EL (cell line): ENCODE measurements at regions not wholly inside any gene's neighbourhood (a gene's known extent, or its start where the extent isn't known, plus 50 kb on each side); places are given as distances from the start of the nearest gene placed in this dataset.
A peak's percentile ranks its signal among the peaks of the same experiment; 100 is the strongest.
"Not testable (repeated sequence)": the region's sequence is repeated elsewhere in the genome, so short reads cannot be mapped to it uniquely, and the experiment has no call there.

Source experiments
- DNase-seq: peaks from one replicate; pipeline ENCODE4 v3.0.0-alpha.2; 2016

DNA sequence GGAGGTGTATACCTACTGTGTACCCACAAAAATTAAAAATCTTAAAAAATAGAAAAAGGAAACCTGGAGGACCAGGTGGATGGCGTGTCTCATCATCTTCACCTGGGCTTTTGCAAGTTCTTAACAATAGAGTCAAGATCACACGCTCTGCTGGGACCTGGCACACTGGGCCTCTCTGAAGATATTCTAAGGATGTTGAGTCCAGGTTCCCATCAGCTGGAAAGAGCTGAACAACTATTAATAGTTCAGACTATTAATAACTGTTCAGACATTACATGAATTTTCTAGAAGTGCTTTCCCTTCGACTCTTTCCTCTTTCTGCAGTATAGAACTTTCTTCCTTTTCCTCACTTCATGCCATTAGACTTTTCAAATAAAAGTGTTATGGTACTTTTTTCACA, 320.2 kb upstream of the IL12A start:
- DNase-seq, result no peak

DNA sequence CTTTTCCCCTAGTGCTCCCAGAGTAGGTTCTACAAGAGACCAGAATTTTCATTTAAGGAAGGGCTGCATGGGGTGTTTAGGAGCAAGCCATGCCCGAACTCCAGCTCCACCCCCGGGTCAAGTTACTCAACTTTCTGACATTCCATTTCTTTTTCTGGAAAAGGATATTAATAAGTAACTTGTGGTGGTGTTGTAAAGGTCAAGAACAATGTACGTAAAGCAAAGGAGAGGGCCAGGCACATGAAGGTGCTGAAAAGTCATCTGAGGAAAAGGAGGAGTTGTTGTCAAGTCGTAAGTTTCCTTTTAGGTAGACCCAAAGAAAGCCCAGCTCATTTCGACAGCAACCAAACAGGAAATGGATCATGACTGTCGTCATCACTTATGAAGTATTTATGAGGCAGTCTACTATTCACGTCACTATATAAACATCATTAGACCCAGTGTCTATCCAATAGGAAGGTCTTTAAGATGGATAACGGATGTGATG, 319.6 kb upstream of the IL12A start:
- DNase-seq, result peak; percentile 40

DNA sequence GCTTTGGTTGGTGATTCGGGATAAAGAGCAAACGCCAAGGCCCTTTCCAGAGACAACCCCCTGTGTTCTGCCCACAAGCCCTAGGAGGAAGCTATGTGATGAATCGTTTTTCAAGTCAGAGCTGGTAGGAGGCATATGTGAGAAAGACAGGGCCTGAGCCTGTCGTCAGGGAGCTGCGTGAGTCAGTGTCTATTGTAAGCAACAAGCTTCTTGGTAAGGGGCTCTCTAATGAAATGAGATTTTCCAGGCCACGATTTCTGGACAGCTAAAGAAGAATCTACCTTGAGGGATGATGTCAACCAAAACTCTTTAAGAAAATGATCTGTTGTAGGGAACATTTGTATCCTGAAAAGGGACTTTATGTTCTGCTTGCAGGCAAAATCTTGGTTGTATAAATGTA, 318.9 kb upstream of the IL12A start:
- DNase-seq, result no peak

DNA sequence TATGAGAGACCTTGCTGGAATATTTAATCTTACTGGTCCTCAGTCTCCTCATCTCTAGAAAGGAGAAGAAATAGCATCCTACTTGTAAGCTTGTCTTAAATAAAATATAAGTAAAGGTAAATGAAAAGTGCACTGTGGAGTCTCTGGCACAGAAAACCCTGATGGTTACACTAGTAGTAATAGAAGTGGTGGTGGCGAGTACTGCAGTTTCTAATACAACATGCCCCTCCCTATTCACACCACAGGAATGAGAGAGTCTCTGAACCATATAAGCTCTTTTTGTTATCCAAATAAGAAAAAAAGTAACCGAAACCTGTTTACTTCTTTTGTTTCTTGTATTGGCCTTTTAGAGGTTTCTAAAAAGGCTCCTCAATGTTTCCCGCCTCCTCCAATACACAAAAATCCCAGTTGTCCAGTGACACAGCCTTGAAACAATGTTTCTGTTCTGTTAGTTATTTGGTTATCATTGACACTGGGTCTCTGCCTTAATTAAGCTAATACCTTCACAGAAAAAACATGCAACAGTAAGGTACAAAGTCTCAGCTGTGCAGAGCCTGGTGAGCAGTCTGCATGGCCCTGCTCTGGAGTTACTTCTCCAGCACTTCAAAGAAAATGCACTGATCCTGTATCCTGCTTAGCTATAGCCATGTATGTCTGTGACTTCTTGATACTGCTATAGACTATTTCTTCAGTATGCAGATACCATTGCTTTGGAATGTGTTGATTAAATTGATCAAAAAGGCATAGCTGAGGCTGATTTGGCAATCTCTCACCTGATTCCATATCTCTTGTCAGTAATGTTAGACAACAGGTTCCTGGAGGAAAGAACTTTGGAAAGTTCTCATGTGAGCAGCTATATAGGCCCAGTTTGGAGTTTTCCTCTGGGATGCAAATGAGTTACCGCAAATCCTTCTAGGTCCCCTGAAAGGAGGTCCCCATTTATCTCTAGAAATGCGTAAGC, 315.6 kb upstream of the IL12A start:
- no peak for DNase-seq

DNA sequence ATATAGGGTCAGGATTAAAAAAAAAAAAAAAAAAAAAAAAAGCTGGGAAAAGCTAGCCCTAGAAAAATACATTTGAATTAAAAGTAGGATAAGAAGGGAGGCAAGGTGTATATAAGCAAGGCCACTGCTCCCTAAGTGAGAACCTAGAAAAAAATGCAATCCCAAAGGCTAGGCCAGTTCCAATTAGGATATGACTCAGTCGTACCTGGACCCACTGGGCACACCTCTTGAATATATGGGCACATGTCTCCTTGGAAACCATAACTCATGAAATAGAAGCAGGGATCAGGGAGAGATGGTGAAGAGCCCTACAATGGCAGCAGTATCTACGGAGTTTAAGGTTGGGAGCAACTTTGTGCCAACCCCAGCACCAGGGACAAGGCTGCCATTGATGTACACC, 314.1 kb upstream of the IL12A start:
- no peak for DNase-seq

DNA sequence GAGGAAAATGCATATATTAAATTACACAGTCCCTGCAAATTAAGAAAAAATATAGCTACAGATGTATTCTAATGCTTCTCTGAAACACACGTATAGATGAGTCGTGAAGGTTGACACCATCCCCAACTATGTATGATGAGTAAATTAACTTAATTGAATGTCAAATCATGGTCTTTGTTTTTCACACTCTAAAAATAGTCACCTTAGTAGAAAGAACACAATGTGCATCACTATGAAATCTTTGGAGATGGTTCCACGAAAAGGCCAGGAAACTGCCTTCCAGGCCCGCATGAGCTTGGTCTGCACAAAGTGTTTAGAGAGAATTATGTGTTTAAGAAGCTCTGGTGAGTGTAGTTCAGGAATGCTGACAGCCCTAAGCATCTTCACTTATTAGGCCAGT, 313.4 kb upstream of the IL12A start:
- DNase-seq, result no peak

DNA sequence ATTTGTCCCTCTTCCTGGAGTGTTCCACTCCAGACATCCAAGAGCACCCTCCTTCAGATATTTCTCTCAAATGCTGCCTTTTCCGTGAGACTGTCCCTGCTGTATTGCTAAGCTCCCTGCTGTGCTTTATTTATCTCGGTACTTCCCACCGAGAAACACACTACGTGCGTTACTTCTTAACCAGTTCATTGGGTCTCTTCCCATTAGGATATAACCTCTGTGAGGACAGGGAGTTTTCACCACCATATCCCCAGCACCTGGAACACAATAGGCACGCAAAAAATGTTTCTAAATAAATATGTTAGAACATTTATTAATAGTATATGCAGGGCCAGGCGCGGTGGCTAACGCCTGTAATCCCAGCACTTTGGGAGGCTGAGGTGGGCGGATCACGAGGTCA, 308.7 kb upstream of the IL12A start:
- DNase-seq, result no peak

DNA sequence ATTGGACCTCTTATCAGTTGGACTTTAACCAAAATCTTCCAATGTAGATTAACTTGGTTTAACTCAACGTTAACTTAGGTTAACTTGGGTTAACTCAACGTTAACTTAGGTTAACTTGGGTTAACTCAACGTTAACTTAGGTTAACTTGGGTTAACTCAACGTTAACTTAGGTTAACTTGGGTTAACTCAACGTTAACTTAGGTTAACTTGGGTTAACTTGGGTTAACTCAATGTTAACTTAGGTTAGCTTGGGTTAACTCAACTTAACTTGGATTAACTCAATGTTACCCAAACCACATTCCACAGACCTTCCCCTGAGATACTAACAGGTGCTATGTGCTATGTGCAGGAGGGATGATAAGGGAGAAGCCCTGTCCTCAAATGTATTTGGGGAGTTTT, 306.9 kb upstream of the IL12A start:
- DNase-seq, result not testable (repeated sequence)

DNA sequence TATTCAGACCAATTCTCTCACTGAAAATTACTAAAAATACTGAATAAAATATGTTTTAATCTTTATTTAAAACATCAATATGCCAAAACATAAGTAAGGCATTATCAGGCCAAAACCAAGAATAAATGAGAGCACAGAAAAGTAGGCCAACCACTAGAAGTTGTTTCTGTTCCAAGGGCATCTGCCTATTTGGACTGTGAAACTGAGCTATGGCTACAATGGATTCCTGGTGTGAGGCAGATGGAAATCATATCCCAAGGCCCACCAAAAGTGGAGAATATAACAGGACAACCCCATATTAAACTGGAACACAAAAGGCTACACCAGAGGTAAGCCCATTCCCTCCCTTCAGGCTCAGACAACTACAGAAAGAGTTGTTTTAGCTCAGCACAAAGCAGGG, 302.8 kb upstream of the IL12A start:
- DNase-seq, result no peak

DNA sequence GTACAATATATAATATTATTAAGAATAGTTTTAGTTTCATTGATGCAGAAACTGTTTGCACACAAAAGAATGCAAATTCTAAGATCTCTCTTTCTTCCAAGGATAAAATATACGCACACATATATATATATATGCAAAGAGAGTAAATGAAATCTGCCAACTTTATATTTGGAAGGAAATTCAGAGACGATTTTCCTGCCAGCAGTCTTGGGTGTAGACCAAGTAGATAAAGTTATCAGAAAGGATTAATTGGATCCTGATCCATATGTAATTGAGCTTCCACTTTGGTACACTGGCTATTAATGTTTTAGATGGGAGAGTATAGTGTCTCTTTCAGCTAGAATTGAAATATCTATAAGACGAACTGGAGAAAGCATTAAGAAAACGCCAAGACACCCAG, 295.4 kb upstream of the IL12A start:
- DNase-seq, result no peak

DNA sequence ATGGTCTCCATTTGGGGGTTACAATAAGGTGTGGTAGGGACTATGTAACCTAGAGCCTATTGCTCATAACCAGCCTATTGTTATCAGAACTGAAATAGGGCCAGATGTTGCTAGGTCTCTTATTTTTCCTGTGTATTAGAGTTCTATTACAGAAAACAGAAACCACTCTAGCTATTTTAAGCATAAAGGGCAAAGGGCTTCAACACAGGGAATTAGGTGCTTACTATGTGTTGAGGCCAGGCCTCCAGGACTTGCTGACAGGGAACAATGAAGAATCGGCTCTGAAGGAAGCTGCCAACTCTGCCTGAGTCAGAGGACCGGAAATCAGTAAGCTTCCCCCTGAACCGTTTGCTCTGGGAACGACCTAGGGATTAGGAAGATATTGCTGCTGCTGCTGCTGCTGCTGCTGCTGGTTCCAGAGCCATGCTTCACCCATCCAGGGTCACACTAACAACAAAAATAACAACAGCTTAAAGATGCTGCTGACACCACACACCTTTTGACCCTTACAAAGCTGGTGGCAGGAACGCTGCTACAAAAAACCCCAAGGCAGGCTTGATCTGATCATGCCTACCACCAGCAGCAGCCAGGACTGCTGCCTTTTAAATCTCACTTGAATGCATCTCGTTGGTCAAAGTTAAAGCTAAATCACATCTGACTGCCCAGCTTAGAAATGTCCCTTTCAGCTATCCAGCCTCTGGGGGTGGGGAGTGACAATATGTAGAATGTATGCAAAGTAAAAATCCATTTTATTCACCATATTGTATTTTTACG, 276.9 kb upstream of the IL12A start:
- peak; percentile 89 for DNase-seq

DNA sequence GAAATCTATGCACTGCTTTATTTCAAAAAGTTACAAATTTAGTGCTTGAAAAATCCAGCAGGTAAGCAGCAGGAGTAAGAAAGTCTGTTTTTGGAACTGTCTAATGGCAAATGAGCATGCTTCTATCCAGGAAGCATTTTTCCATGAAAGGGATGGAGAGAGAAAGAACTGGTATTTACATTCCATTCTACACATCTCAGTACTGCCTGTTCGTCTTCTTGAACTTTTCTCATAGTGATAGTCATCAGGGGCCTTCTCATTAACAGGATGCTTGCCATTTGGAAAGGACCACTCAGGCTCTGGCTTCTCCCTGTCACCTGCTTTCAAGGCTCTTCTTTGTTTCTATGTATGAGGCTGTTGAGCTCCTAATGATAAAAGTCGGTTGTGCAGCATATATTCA, 267.3 kb upstream of the IL12A start:
- no peak for DNase-seq

DNA sequence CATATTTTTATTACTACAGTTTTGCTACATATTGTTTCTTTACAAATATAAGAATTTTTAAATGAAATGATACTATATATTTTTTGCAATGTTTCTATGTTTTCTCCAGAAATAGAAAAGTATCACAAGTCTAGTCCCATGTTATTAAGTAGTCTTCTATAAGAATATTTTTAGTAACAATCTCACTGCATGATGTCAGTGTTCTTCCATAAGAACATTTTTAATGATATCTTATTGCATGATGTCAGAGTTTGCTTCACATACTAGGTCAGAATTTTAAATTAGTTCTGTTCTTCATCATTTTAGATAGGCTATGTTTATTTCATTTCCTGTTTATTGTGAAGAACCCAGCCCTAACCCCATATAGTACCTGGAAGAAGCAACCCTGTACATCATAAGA, 265.3 kb upstream of the IL12A start:
- DNase-seq, result no peak

DNA sequence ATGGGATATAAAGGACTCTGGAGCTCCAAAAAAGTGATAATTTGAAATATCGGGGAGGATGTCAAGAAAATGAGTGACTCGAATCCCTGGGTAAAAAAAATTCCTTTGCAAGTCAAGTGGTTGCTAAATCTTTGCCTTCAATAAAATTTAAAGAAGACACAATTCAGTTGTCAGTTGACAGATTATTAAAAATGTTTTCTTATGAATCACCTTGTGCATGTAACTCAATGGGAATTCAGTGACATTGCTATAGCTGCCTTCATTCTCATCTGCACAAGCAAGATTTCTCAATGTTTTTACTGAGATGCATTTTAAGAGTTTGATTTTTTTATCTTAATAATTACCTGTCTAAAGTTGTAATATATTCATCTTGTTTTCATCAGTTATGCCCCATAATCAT, 264.0 kb upstream of the IL12A start:
- DNase-seq, result peak; percentile 68

DNA sequence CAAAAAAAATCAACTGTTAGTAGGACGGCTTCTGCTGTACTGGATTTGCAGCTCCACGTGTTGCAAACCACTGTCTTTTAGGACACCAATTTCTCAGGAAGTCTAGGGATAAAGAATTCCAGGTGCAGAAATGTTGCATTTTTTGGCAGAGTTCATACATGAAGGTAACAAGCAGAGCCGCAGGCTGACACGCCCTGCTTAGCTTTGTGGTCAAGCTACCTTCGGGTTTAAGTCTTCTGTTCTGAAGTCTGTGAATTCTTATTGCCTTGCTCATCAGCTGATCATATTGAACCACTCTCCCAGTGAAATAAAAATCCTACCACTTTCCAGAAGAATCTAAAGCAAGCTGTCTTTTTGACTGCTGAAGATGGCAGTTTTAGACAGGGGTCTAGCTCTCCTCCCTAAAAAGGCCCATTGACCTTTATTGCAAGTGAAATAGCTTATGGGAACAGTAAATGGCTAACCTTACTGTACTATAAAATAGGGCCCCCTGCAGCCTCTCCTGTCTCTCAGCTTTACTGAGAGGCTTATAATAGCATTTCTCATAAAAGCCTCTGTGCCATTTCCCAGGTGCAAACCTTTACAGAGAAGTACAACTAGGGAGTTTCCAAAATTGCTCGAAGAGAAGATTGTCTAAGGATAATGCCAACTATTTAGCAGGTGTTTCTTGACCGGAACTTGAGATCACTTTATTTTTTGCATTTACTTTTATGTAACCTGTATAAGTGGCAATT, 262.2 kb upstream of the IL12A start:
- DNase-seq, result peak; percentile 72

DNA sequence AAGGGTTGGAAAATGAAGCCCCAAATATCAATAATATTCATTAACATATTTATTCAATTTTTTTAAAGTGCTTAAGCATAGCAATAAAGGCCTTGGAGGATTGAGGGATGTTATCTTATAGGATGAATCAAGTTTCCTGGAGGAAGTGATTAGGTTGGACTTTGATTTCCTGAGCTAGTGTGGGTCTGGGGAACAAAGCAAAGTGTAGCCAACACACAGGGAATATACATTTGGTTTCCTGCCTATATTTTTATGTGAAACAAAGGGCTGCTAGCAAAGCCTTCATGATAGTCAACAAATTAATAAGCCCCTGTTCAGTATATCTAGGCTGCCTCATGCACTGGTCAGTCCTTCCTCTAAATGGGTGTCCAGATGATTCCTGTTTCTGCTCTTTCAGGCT, 261.1 kb upstream of the IL12A start:
- no peak for DNase-seq

DNA sequence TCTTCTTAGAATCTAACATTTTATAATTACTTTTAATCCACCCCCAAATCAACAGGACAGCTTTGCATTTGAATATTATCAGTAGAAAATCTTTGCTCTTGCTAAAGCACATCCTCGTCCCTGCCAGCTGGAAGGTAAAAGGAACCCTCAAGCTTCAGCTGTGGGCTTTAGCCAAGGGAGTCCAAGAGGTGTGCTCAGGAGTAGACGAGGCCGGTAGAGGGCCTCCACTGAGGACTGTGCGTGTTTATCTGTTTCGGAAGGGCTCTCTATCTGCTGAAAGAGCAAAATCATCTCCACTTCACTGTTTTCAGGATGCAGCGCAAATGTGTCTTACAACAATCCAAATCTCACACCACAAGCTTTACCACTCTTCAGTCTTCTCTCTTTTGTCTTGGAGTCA, 257.4 kb upstream of the IL12A start:
- no peak for DNase-seq

DNA sequence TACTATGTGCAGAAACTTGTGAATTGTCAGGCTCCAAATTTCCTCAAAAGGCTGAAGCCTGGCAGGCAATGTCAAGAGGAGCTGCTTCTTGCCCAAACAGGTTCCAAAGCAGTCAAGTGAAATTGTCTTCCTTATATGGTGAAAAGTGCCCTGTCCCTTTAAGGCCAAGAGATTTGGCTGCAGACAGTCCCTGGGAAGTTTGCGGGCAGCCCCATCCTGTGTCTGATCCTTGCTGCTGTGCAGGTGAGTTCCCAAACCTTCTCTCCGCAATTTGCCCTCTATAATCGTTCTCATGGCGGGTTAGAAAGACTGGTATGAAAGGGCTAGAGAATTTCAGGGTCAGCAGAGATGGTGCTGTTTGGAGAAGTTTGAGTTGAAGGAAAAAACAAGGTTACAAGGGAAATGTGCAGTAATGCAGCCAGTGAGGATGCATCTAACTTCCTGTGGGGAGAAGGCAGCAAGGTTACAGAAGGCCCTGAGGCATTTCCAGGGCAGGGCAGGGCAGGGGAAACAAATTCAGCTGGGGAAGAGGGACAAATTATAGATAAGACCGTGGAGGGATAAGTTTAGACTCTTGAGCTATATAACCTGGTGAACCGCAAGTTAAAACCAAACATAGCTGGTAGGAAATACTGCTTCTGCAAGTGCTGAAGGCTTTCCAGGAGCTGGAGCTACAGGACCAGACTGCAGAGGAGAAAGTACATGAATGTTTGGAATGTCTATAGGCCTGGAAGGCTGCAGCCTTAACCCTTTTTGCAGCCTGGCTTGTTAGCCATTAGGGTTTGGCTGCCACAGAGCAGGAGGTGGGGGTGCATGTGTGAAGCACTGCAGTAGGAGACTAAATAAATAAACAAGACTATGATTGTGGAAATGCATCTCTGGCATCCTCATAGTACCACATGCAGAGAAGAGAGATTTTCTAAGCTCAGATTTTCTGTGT, 256.2 kb upstream of the IL12A start:
- DNase-seq, result peak; percentile 95

DNA sequence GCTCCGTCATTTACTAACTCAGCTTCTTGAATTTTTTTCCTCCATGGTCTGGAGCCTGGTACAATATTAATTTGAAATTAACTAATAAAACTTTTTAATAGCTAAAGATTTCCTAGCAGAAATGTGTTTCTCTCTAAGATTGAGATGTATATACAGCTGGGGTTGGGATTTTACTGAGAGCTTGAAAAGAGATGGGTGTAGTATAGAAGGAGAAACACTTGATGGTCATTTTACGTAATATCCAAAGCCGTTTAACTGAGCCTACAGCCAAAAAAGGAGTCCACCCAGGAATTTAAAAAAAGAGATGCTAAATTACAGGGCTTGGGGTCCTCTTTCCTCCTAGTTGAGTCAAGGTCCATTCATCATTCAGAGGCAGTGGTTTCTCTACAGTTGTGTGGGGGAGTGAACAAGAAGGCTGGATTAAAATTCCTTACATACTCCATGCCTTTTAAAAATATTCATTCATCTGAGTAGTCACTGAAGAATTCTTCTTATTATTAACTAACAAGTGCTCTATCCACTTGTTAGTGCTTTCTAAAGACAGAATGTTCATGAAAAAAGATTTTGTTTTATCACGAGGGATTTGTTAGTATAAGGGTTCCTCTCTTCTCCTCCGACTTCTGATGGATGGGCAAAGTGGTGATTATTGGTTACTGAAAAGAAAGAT, 255.3 kb upstream of the IL12A start:
- DNase-seq, result peak; percentile 92

DNA sequence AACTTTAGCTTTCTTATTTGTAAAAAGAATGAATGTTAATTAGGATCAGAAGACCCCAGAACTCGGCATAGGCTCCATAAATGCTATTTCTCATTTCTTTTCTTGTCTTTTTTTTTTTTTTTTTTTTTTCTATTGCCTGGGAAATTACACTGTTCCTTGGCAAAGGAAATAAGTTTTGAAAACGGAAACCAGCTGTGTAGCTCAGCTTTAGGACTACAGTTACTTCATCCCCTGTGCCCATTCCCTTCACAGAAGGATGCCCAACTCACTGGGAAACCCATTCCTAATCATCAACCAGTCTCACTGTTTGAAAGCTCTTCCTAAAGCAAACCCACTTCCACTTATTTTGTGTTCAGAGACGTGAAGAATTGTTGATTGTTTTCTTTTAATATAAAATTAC, 254.0 kb upstream of the IL12A start:
- no peak for DNase-seq

DNA sequence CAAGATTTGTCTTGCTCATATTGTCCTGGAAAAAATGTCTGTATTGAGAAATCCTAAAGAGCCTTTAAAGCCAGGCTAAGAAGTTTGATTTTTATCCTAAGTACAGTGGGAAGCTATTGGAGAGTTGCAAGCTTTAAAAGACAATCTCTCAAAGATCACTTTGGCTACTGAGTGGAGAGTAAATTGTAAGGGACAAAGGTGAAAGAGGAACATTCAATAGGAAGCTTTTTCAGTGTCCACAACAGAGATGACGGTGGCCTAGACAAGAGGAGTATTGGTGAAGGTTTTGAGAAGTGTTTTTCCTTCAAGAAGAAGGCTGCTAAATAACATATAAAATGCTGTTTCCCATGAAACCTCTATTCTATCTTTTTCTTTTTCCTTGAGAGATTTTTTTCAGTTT, 249.5 kb upstream of the IL12A start:
- no peak for DNase-seq

DNA sequence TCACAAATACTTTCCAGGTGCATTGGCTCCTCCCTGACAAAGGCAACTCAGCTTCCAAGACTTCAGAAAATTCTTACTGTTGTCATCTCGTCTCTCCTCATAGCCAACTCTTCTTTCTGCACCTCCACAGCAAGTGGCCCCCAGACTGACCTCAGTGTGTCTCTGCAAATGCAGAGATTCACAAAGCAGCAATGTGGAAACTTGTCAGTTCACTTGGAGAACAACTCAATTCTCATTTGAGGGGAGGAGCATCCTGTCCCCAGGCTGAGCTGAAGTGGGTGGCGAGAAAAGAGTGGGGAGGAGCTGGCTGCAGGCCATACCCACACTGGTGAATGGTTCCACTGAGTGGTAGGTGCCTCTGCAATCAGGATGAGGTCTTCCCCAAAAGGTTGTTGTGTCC, 248.7 kb upstream of the IL12A start:
- no peak for DNase-seq
